Epithelial cell of proximal tubule (primary cell): ENCODE measurements at regions not wholly inside any gene's neighbourhood (a gene's known extent, or its start where the extent isn't known, plus 50 kb on each side); places are given as distances from the start of the nearest gene placed in this dataset.

Experiments
- DNase-seq: peaks from one replicate; pipeline ENCODE4 v3.0.0-alpha.2; 2011; ENCODE audit warnings: low read depth
- H3K4me3 ChIP-seq: 2 replicates; pipeline ENCODE4 v1.5.1; 2011; ENCODE audit warnings: low read depth, mild to moderate bottlenecking, low read length
- CTCF ChIP-seq: conservative IDR thresholded peaks from 2 replicates; pipeline ENCODE4 v1.5.1; 2012; ENCODE audit warnings: low read depth, mild to moderate bottlenecking, low read length

- no peak overlapping the region for H3K4me3 ChIP-seq
- DNase-seq: no peak
- no peak for TF ChIP-seq CTCF
Measured at GRCh38 chr6:4303638-4304037, 168.3 kb upstream of the ECI2 start.

DNA sequence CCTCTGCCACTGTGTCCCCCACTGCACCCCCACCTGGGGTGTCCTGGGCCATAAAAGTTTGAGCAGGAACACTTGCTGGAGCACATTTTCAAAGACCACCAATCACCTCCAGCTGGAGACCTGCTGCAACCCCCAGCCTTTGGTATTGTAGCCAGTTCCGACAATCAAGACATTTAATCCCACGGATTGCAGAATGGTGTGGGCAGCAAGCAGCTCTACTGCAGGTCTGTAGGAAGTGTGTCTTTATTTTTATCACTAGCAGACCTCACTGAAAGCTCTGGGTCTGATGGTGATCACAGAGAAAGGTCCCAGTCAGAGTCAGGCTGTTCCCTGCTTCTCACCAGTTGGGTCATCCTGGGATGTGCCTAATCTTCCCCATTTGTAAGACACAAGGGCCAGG is 167.1 kb upstream of the ECI2 start:
- H3K4me3 ChIP-seq: no peak overlapping the region
- TF ChIP-seq CTCF: no peak
- no peak for DNase-seq

DNA sequence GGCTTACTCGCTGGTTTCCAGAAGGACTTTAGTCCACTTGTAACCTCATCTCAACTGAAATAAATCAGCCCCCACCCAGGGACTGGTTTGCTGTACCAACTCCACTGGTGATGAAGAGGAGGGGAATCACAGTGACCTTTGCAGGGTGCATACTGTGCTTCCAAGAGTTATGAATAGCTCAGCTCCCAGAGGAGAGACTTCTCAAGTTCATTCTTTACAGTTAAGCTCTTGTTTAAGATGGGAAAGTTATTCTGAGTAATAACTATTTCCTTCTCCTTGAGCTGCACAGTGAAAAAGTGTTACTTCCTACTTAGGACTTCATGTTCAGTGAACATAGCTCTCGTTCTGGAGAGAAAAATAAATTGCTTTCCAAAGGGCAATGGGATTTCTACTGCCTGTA is 166.5 kb upstream of the ECI2 start:
- H3K4me3 ChIP-seq: no peak overlapping the region
- no peak for TF ChIP-seq CTCF
- no peak for DNase-seq

- TF ChIP-seq CTCF: no peak
- DNase-seq: no peak
- H3K4me3 ChIP-seq: no peak overlapping the region
Measured at GRCh38 chr6:4300917-4301316, 165.5 kb upstream of the ECI2 start.

DNA sequence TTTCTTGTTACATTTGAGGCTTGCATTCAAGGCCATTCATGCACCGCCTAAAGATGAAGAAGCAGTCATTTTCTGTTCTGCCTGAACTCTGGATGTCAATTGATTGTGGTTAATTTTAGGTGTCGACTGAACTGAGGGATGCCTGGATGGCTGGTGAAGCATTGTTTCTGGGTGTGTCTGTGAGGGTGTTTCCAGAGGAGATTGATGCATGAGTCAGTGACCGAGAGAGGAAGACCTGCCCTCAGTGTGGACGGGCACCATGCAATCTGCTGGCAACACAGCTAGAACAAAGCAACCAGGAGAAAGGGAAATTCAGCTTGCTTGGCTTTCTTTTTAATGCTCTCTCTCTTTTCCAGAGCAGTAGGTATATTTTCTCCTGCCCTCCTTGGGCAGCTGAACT is 164.1 kb upstream of the ECI2 start:
- H3K4me3 ChIP-seq: no peak overlapping the region
- TF ChIP-seq CTCF: no peak
- no peak for DNase-seq

DNA sequence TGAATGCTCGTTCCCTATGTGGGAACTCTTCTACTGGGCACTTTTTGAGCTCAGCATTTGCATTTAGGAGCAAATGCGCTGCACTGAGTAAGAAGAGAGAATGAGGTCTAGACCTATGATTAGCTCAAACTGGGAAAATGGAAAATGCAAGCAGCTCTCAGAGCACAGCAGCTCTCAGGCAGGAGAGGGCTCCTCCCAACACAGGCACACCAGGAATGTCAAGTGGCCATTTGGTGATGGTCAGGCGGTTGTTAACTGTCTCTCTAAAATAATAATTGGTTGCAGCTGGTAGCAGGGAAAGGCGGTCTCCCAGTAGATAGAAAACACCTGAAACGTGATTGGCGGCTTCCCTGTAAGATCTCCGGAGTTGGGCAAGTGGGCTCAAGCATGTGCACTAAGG is 162.0 kb upstream of the ECI2 start:
- DNase-seq: no peak
- no peak overlapping the region for H3K4me3 ChIP-seq
- no peak for TF ChIP-seq CTCF

DNA sequence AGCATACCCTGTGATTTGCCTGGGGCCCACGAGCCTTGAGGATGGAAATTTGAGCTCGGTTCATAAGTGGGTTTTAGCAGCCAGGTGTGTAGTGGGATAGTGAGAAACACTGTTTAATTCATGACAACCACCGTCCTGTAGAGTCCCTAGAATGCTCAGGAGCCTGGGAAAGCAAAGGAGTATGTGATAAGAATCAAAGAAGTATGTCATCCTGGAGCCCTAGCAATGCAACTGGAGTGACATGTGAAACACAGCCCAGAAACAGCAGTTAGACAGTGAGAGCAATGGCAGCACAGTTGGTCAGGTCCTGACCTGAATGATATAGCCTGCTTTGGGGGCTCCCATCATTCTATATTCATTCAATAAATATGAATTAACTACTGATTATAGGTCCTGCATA is 161.2 kb upstream of the ECI2 start:
- DNase-seq: no peak
- TF ChIP-seq CTCF: no peak
- H3K4me3 ChIP-seq: no peak overlapping the region
